GM23248 (cell line): ENCODE measurements at regions not wholly inside any gene's neighbourhood (a gene's known extent, or its start where the extent isn't known, plus 50 kb on each side); places are given as distances from the start of the nearest gene placed in this dataset.

Experiments used
- EZH2 ChIP-seq: fragments of 200-600 bp; sonication (generic); IDR thresholded peaks from 2 replicates; pipeline ENCODE4 v1.6.1; 2018; ENCODE audit warnings: antibody characterized with exemption, mild to moderate bottlenecking; ENCODE audit not compliant: insufficient read depth, poor library complexity, severe bottlenecking
- EZH2phosphoT487 ChIP-seq: fragments of 200-600 bp; sonication (generic); IDR thresholded peaks from 2 replicates; pipeline ENCODE4 v1.6.1; 2018; ENCODE audit warnings: antibody characterized with exemption, moderate library complexity, mild to moderate bottlenecking, low read depth; ENCODE audit not compliant: insufficient read depth

DNA sequence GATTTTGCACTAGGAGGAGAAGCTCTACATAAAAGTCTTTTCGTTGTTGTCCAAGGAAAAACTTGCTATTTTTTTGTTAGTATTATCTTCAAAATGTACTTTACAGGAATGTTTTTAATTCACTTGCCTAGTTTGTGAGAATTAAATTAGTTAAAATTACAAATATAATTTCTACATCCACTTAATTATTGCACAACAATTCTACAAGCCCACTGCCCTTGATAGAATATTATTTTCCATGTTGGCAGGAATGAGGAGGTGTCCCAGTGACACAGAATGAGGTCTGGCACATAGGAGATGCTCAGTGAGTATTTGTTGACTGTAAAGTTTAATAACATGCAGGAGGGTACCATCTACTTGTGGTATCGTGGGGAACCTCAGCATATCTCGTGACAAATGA, 255.4 kb downstream of the SDHAF3 start:
- no peak for TF ChIP-seq EZH2
- no peak for TF ChIP-seq EZH2phosphoT487
